Upper lobe of left lung (tissue), 6 donors: ENCODE measurements at regions not wholly inside any gene's neighbourhood (a gene's known extent, or its start where the extent isn't known, plus 50 kb on each side); places are given as distances from the start of the nearest gene placed in this dataset.
A peak's percentile ranks its signal among the peaks of the same experiment; 100 is the strongest.

Experiments used
- ATAC-seq, 2 donors: fragments of 200-7000 bp; cut with Tn5 transposase; one replicate each; pipeline ENCODE4 v1.9.1; 2022; ENCODE audit warnings: mild to moderate bottlenecking in 2 of 2, moderate library complexity in 2 of 2; ENCODE audit not compliant: low FRiP score in 2 of 2
- DNase-seq, 2 donors: peaks; one replicate each; pipeline ENCODE4 v3.0.0-alpha.2; 2019 to 2020
- H3K27ac ChIP-seq, 4 donors: fragments of 200-600 bp; sonication (generic); one replicate each; pipeline ENCODE4 v1.5.1; 2016 to 2019
- H3K27me3 ChIP-seq, 4 donors: fragments of 200-600 bp; sonication (generic); one replicate each; pipeline ENCODE4 v1.5.1; 2017 to 2019
- H3K36me3 ChIP-seq, 4 donors: fragments of 200-600 bp; sonication (generic); one replicate each; pipeline ENCODE4 v1.5.1; 2016 to 2019
- H3K4me1 ChIP-seq, 4 donors: fragments of 200-600 bp; sonication (generic); one replicate each; pipeline ENCODE4 v1.5.1; 2018 to 2019
- H3K4me3 ChIP-seq, 4 donors: fragments of 200-600 bp; sonication (generic); one replicate each; pipeline ENCODE4 v1.5.1; 2017 to 2019; ENCODE audit warnings: mild to moderate bottlenecking in 2 of 4, moderate library complexity in 1 of 4
- H3K9me3 ChIP-seq, 4 donors: fragments of 200-600 bp; sonication (generic); one replicate each; pipeline ENCODE4 v1.5.1; 2018 to 2019
- EP300 ChIP-seq, 4 donors: sonication (generic); formaldehyde crosslinking; IDR thresholded peaks; one replicate each; pipeline ENCODE4 v1.5.1; 2017; ENCODE audit warnings: antibody characterized with exemption in 4 of 4, control low read depth in 2 of 4
- POLR2A ChIP-seq, 4 donors: fragments of 450-650 bp; IDR thresholded peaks; one replicate each; pipeline ENCODE4 v1.5.1; 2016 to 2017; ENCODE audit warnings: antibody characterized with exemption in 4 of 4, mild to moderate bottlenecking in 2 of 4
- POLR2AphosphoS5 ChIP-seq, 2 donors: sonication (generic); formaldehyde crosslinking; IDR thresholded peaks; one replicate each; pipeline ENCODE4 v1.5.1; 2017; ENCODE audit warnings: antibody characterized with exemption in 2 of 2
- WGBS, 2 donors: methylation state at CpG; one replicate each; pipeline ENCODE4 v1.1.5; 2017 to 2018; 5-methylcytosine and 5-hydroxymethylcytosine counted together
- TF ChIP-seq, protein P1 (sequence below), 6 experiments: fragments of 450-650 bp in 4 of 6; fragments of 200-600 bp in 2 of 6; sonication (generic) in 2 of 6; IDR thresholded peaks; one replicate each; pipeline ENCODE4 v1.5.1; 2016 to 2019; ENCODE audit warnings: antibody characterized with exemption in 6 of 6
- donor health status: DM: no; HTN: no; CAD: no; lungs with moderate emphysema.
- donor health status: DM: no; HTN: yes; CAD: no; lungs with severe emphysema.

- H3K27ac ChIP-seq, result no peak overlapping the region
- 57 to 70% methylated on average over 9 of the region's 9 CpGs for WGBS, 2 donors
- H3K4me3 ChIP-seq, result no peak overlapping the region
- no peak for ATAC-seq
- no peaks in the 10 kb centered on the region for H3K27me3 ChIP-seq
- peak in 1 of 2 donors; percentile 5 for DNase-seq
- no peaks in the 10 kb centered on the region for H3K36me3 ChIP-seq
- TF ChIP-seq POLR2A (IDR thresholded peaks at IDR 0.05), result no peak
- no peak for TF ChIP-seq POLR2AphosphoS5 (IDR thresholded peaks at IDR 0.05)
- TF ChIP-seq, protein P1, sequence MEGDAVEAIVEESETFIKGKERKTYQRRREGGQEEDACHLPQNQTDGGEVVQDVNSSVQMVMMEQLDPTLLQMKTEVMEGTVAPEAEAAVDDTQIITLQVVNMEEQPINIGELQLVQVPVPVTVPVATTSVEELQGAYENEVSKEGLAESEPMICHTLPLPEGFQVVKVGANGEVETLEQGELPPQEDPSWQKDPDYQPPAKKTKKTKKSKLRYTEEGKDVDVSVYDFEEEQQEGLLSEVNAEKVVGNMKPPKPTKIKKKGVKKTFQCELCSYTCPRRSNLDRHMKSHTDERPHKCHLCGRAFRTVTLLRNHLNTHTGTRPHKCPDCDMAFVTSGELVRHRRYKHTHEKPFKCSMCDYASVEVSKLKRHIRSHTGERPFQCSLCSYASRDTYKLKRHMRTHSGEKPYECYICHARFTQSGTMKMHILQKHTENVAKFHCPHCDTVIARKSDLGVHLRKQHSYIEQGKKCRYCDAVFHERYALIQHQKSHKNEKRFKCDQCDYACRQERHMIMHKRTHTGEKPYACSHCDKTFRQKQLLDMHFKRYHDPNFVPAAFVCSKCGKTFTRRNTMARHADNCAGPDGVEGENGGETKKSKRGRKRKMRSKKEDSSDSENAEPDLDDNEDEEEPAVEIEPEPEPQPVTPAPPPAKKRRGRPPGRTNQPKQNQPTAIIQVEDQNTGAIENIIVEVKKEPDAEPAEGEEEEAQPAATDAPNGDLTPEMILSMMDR (IDR thresholded peaks at IDR 0.05), result no peak
- no peak for TF ChIP-seq EP300 (IDR thresholded peaks at IDR 0.05)
- no peaks in the 10 kb centered on the region for H3K9me3 ChIP-seq
- H3K4me1 ChIP-seq, result no peaks in the 10 kb centered on the region
These were observed 373.5 kb downstream of the DTWD2 start for GRCh38 chr5:118614731-118615456.

GRCh38 chr5:118611332-118611945 is 376.9 kb downstream of the DTWD2 start:
- no peak overlapping the region for H3K27ac ChIP-seq
- no peak for DNase-seq
- no peak overlapping the region for H3K4me3 ChIP-seq
- 91 to 96% methylated on average over 5 of the region's 5 CpGs for WGBS, 2 donors
- H3K27me3 ChIP-seq, result no peaks in the 10 kb centered on the region
- no peaks in the 10 kb centered on the region for H3K4me1 ChIP-seq
- no peak for ATAC-seq
- no peaks in the 10 kb centered on the region for H3K36me3 ChIP-seq
- no peaks in the 10 kb centered on the region for H3K9me3 ChIP-seq
- no peak for TF ChIP-seq EP300 (IDR thresholded peaks at IDR 0.05)
- TF ChIP-seq, protein P1 (IDR thresholded peaks at IDR 0.05), result peak in 4 of 6 experiments; percentile 34 to 59 (median 49)

DNA sequence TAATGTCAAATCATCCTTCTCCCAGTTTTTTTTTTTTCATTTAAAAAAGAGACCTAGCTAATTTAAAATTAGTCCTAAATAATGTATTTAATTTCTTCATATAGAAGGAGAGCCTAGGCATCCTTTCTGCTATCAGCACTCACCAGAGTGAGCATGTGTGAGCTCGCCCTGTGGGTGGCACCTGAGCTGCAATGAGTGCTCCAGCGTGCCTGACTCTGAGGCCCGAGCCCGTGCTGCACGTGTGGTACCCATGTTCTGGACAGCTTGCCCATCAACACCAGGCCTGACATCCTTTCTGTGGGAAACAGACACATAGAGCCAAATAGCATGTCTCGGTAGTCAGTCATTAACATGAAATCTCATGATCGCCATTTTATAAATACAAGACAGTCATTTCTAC is 381.4 kb downstream of the DTWD2 start:
- Histone ChIP-seq H3K27me3 (no peaks in the 10 kb centered on the region), H3K27ac (no peak overlapping the region), H3K4me3 (no peak overlapping the region), H3K9me3 (no peaks in the 10 kb centered on the region), H3K36me3 (no peaks in the 10 kb centered on the region), H3K4me1 (no peaks in the 10 kb centered on the region)
- 79 to 83% methylated on average over 7 of the region's 7 CpGs for WGBS, 2 donors
- TF ChIP-seq POLR2A (IDR thresholded peaks at IDR 0.05) (no peak), EP300 (IDR thresholded peaks at IDR 0.05) (no peak), POLR2AphosphoS5 (IDR thresholded peaks at IDR 0.05) (no peak)
- TF ChIP-seq, protein P1 (IDR thresholded peaks at IDR 0.05), result no peak
- DNase-seq (peak in 1 of 2 donors; percentile 33), ATAC-seq (no peak)

DNA sequence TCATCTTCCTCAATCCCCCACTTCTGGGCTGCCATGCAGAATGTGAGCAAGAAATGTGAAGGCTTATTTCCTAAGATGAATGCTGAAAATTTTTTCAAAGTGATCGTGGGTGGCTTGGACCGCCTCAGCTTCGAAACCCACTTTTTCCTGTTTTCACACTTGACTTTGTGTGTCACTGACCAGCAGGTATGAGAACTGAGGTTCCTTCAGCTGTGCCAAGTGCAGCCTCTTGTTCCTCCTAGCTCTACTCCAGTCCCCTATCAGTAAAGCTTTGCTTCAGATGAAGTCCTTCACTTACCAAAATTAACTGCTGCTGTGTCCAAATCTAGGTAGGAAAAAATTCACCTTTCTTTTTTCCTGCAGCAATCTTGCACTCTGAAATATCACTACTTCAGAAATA is 382.6 kb downstream of the DTWD2 start:
- Histone ChIP-seq H3K27me3 (no peaks in the 10 kb centered on the region), H3K36me3 (no peaks in the 10 kb centered on the region), H3K9me3 (no peaks in the 10 kb centered on the region), H3K4me3 (no peak overlapping the region), H3K27ac (no peak overlapping the region), H3K4me1 (no peaks in the 10 kb centered on the region)
- TF ChIP-seq POLR2AphosphoS5 (IDR thresholded peaks at IDR 0.05), result no peak
- no peak for TF ChIP-seq POLR2A (IDR thresholded peaks at IDR 0.05)
- no peak for TF ChIP-seq EP300 (IDR thresholded peaks at IDR 0.05)
- TF ChIP-seq, protein P1 (IDR thresholded peaks at IDR 0.05), result no peak
- ATAC-seq (no peak), DNase-seq (no peak)
- 72 to 87% methylated on average over 3 of the region's 3 CpGs for WGBS, 2 donors

DNA sequence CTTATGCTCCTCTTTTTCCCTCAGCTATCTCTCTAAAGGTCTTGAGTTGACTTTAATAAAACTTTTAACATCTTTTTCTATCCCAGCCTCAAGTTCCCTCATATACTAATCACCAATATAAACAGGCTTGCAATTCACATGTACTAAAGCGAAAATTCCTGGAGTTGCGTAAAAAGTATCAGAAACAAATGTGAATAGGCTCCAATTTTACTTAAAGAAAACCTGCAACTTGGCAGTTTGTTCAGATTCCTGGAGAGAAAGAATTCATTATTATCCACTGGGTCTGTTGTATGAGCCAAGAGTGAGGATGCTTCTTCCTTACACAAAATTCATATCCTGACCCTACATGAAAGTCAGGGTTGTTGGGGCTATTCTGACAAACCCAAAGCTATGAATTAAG is 384.2 kb downstream of the DTWD2 start:
- Histone ChIP-seq H3K27ac (no peak overlapping the region), H3K9me3 (no peaks in the 10 kb centered on the region), H3K4me1 (no peaks in the 10 kb centered on the region), H3K27me3 (no peaks in the 10 kb centered on the region), H3K36me3 (no peaks in the 10 kb centered on the region), H3K4me3 (no peak overlapping the region)
- ATAC-seq (no peak), DNase-seq (no peak)
- TF ChIP-seq POLR2A (IDR thresholded peaks at IDR 0.05) (no peak), EP300 (IDR thresholded peaks at IDR 0.05) (no peak), POLR2AphosphoS5 (IDR thresholded peaks at IDR 0.05) (no peak)
- TF ChIP-seq, protein P1 (IDR thresholded peaks at IDR 0.05), result no peak
- WGBS, 2 donors, result 94 to 98% methylated on average over 2 of the region's 2 CpGs
